ENCODE measurements at regions not wholly inside any gene's neighbourhood (a gene's known extent, or its start where the extent isn't known, plus 50 kb on each side); places are given as distances from the start of the nearest gene placed in this dataset.
"Not testable (repeated sequence)": the region's sequence is repeated elsewhere in the genome, so short reads cannot be mapped to it uniquely, and the experiment has no call there.

DNA sequence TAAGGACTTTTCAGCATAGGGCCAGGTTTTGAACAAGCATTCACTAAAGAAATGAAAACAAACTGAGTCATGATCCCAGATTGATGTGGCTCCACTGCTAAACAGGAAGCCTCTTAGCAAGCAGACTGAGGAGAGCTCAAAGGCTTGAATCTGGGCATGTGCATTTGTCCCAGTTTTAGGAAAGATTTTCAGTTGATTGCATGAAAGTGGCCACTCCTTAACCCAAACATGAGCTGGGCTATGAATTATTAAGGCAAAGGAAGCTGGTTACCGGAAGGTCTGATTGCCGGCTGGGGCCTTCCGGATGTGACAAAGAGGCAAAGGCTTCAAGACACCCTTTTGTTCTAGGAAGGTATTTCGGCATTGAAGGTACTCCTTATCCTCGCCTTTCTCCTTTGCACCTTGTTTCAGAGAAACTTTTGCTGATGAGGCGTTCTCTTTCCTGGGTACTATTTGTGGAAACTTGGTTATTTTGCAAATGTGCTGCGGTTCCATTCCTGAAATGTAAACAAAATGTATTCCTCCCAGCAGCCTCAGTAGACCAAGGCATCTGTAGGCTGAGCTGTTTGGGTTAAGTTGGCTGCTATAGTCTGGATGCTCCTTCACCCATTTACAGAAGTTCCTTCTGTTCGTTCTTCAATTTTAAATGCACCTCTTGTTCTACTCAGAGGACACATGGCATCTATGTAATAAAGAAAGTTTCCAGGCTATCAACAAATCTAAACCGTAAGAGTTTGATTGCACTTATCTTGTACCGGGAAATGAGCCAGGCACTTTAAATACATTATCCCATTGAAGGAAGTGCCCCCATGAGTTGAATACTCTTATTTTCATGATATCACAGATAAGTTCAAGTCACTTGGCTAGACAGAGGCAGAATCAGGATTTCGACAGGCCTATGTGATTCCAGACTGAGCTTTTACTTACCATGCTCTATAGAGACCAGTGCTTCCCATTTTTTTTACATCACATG is 115.6 kb upstream of the METAP2 start:
- H3K4me3 ChIP-seq (ENCODE audit: low read length): no peak overlapping the region
- no peak for DNase-seq (ENCODE audit: low read depth, low spot score)

DNA sequence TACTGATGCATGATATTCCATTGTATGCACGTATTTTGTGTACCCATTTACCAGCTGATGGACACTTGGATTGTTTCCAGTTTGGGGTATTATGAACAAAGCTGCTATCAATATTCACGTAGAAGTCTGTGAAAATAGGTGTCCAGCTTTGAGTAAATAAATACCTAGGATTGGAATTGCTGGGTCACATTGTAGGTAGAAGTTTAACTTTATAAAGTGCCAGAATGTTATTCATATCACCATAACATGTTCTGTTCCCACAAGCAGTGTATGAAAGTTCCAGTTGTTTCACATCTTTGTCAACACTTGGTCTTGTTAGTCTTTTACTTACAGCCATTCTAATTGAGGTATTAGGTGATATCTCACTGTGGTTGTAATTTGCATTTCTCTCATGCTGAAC is 108.0 kb upstream of the METAP2 start:
- no peak for DNase-seq (ENCODE audit: low read depth, low spot score)
- H3K4me3 ChIP-seq (ENCODE audit: low read length): no peak overlapping the region

DNA sequence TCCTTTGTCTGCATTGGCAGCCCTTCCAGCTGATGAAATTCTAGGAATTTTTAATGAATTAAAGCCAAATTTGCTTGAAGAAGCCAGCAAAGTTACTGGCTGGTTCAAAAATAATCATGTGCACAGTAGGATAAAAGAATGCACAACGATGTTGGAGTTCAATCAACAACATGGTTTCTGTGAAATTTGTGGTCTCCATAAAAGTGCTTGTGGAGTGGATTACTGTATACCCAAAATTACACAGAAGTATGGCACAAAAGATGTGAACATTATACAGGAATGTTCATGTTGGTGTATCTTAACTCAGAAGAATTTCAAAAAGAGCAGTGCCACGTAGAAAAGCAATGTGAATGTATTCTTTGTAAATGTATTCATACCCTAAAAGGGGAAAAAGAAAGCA is 105.0 kb upstream of the METAP2 start:
- no peak overlapping the region for H3K4me3 ChIP-seq (ENCODE audit: low read length)
- DNase-seq (ENCODE audit: low read depth, low spot score): no peak

DNA sequence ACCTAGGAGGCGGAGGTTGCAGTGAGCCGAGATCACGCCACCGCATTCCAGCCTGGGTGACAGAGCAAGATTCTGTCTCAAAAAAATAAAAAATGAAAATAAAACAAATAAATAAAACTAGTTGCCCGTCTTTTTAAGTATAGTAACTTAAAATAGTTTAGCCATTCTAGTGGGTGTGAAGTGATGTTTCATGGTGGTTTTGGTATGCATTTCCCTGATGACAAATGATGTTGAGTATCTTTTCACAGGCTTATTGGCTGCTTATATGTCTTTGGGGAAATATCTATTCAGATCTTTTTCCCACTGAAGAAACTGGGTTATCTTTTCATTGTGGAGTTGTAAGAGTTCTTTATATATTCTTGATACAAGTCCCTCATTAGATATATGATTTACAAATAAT is 102.4 kb upstream of the METAP2 start:
- H3K4me3 ChIP-seq (ENCODE audit: low read length): no peak overlapping the region
- no peak for DNase-seq (ENCODE audit: low read depth, low spot score)

DNA sequence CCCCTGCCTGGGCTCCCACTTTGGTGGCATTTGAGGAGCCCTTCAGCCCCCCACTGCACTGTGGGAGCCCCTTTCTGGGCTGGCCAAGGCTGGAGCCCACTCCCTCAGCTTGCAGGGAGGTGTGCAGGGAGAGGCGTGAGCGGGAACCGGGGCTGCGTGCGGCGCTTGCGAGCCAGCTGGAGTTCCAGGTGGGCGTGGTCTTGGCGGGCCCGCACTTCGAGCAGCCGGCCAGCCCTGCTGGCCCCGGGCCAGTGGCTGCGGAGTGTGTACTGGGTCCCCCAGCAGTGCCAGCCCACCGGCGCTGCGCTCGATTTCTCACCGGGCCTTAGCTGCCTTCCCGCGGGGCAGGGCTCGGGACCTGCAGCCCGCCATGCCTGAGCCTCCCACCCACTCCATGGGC is 94.5 kb upstream of the METAP2 start:
- DNase-seq (ENCODE audit: low read depth, low spot score); H3K4me3 ChIP-seq (ENCODE audit: low read length): not testable (repeated sequence)

DNA sequence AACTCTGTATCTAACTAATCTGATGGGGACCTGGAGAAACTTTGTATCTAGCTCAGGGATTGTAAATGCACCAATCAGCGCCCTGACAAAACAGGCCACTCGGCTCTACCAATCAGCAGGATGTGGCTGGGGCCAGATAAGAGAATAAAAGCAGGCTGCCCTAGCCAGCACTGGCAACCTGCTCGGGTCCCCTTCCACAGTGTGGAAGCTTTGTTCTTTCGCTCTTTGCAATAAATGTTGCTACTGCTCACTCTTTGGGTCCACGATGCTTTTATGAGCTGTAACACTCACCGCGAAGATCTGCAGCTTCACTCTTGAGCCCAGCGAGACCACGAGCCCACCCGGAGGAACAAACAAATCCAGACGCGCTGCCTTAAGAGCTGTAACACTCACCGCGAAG is 93.6 kb upstream of the METAP2 start:
- not testable (repeated sequence) for H3K4me3 ChIP-seq (ENCODE audit: low read length); DNase-seq (ENCODE audit: low read depth, low spot score)

DNA sequence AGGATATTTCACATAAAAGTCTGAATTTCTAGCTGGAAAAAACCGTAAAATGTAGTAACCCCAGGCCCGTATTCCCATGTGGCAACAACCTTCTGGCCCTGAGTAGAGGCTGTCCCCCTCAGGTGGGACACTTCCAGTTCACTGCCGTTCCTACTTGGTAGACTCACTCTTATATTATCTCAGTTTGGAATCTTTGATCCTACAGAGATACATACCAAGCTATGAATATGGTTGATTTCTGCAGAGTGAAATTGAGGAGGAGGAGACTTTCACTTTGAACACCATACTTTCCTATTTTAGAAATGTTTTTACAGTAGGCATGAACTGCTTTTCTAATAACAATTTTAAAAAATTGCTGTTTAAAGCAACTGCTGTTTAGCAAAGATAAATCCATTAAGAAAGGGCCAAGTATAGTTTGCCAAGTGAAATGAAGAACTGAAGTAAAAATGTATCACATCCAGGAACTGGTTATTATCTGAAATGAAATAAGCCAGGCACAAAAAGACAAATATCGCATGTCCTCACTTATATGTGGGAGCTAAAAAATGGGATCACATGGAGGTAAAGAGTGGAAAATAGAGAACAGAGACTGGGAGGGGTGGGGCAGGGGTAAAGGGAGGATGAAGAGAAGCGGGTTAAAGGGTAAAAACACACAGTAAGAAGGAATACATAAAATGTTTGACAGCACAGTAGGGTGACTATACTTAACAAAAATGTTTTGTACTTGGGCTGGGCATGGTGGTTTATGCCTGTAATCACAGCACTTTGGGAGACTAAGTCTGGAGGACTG is 92.8 kb upstream of the METAP2 start:
- DNase-seq (ENCODE audit: low read depth, low spot score): no peak
- H3K4me3 ChIP-seq (ENCODE audit: low read length): no peak overlapping the region

DNA sequence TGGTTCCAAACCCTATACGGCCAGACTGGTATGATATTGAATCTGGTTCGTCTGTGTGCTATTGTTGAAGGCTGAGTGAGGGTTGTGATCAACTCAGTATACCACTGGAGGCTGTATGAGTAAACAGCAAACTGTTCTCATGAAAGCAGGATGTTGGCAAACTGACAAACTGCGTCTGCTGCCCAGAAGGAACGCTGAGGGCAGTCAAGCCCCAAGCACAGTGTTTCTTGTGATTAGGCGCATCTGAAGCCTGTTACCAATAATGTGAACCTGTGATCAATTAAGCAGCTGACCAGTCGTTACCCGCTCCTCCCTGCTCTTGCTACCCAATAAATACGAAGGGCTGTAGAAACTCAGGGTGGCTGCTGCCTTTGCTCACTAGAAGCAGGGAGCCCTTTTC is 90.0 kb upstream of the METAP2 start:
- H3K4me3 ChIP-seq (ENCODE audit: low read length); DNase-seq (ENCODE audit: low read depth, low spot score): not testable (repeated sequence)

DNA sequence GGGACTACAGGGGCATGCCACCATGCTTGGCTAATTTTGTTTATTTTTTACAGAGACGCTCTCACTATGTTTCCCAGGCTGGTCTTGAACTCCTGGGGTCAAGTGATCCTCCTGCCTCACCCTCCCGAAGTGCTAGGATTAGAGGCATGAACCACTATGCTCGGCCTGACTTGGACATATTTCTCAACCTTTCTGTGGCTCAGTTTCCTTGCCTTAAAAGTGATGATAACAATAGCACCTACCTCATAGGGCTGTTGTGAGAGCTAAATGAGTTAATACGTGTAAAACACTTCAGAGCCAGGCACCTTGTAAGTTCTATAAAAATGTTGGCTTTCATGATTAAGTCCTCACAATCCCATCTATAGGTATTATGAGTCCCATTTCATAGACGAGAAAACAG is 89.2 kb upstream of the METAP2 start:
- no peak overlapping the region for H3K4me3 ChIP-seq (ENCODE audit: low read length)
- DNase-seq (ENCODE audit: low read depth, low spot score): no peak

DNA sequence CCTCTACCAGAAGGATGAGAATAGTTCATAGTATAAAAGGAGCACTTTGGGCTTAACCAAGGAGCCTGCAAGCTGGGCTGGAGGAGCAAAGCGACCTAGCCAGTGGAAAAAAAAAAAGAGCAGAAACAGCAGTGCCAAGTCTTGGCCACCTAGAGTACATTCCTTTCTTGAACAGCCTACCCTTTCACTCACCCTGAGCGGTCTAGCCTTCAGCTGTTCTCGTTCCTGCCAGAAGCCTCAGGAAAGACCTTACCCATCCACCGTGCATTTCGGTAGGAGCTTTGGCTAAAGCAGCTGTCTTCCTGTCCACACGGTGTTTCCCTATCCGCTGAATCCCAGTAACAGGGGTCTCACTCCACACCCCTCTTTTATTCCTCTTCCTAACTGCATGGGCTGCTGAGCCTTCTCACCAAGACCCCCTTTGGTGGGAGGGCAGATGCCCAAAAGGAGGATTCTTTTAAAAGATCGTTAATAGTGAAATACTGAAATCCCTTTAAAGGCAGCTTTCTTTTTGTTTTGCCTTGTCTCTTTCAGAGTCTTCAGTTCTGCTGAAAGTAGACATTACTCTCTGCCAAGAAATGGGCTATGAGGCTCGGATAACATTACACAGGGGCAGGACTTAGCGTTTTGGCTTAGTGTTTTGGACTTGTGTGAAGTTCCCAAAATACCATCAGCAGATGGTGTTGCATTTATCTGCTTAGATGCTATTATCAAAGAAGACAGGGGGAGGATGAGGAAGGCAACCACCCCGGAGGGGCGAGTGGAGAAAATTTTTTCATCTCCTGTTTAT is 88.5 kb upstream of the METAP2 start:
- H3K4me3 ChIP-seq (ENCODE audit: low read length): no peak overlapping the region
- no peak for DNase-seq (ENCODE audit: low read depth, low spot score)

DNA sequence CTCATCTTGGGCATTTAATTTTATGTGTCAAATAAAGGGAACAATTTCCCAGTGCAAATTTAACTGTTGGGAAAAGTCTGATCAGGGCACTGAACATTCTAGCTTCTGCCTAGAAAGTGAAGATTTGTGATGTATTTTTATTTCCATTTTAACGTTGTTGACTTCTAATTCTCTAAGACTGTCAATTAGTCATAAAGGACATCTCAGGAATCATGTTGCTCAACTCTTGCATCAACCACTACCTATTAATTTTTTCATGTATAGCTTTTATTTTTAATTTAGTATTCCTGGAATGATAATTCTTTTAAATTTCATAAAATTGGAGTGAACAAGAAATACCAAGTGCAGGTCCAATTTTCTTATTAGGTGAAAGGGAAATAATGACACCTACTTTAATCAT is 87.9 kb upstream of the METAP2 start:
- no peak for DNase-seq (ENCODE audit: low read depth, low spot score)
- no peak overlapping the region for H3K4me3 ChIP-seq (ENCODE audit: low read length)

DNA sequence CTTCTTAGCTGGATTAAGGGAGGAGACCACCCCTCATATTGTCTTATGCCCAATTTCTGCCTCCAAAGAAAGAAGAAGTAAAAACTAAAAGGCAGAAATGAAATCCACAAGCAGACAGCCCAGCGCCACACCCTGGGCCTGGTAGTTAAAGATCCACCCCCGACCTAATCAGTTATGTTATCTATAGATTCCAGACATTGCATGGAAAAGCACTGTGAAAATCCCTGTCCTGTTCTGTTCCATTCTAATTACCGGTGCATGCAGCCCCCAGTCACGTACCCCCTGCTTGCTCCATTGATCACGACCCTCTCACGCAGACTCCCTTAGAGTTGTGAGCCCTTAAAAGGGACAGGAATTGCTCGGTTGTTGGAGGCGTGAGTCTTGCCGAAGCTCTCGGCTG is 85.7 kb upstream of the METAP2 start:
- DNase-seq (ENCODE audit: low read depth, low spot score); H3K4me3 ChIP-seq (ENCODE audit: low read length): not testable (repeated sequence)

DNA sequence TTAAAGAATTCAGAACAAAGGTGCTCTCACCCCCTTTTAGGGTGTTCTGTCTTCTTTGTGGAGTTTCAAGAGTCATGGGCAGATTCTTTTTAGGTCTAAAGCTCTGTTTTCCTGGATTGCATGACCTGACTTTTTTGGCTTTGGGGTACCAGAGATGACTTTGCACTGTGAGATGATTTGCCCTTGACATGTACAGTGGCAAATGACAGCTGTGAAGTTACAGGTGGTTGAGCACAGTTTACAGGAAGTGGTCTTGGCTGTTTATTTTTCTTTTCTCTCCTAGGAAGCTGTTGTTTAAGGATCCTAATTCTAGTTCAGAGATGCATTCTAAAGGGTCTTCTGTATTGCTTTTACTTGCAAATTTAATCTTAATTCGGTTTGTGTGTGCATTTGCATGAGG is 83.8 kb upstream of the METAP2 start:
- peak; percentile 52 for DNase-seq (ENCODE audit: low read depth, low spot score)
- no peak overlapping the region for H3K4me3 ChIP-seq (ENCODE audit: low read length)

DNA sequence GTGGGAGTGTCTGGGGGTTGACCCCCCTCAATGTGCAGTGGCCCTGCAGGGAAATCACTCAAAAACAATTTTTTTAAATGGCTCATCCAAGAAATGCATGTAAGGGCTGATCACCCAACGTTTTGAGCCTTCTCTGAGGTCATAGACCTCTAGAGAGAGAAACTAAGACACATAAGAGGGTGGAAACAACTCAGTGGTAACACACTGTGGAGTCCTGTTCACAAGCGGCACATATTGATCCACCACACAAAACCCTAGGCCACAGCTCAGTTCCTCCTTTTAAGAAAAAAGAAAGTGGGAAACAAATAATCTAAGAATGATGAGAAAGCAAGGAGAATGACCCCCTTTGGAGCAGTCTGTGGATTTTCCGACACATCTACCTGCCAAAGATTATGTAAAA is 83.0 kb upstream of the METAP2 start:
- DNase-seq (ENCODE audit: low read depth, low spot score): no peak
- H3K4me3 ChIP-seq (ENCODE audit: low read length): no peak overlapping the region

DNA sequence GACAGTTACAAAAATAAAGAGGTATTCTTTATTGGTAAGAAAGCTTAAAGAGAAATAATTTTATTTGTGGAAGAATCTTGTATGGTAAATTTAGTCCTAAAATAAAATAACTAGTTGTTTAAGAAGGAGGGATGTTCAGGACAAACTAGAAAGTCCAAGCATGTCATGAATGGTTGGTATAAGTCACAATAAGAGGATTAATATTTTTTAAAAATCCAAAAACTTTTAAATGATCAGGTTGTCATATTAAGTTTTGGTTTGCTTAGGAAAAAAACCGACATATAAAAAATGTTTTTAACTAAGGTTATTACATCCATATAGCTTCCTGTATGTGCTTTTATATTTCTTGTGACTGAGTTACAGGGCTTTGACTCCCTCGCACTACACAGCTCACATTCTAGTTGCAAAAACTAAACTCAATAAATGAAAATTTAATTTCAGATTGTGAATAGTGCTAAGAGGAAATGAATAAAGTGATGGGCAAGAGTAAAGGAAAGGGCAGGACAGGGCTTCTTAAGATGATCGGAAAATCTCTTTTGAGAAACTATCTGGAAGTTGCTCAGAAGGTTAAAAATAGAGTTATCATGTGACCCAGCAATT is 80.7 kb upstream of the METAP2 start:
- no peak overlapping the region for H3K4me3 ChIP-seq (ENCODE audit: low read length)
- DNase-seq (ENCODE audit: low read depth, low spot score): no peak

DNA sequence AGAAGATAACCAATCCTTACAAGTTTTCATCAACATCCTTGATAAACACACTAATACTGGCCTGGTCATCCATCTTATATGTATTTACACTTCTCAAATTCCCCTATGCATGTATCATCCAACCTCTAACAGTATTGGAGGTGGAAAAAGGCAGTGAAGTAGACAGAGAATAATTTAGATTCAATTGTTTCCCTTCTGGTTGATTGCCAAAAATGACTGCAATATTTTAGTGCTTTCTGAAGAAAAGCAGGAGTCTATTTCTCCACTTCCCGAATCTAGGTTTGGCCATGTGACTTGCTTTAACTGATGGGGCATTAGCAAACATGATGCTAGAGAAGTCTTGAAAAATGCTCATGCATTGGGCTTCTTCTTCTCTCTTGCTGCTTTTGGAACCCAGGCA is 78.3 kb upstream of the METAP2 start:
- H3K4me3 ChIP-seq (ENCODE audit: low read length): no peak overlapping the region
- no peak for DNase-seq (ENCODE audit: low read depth, low spot score)

DNA sequence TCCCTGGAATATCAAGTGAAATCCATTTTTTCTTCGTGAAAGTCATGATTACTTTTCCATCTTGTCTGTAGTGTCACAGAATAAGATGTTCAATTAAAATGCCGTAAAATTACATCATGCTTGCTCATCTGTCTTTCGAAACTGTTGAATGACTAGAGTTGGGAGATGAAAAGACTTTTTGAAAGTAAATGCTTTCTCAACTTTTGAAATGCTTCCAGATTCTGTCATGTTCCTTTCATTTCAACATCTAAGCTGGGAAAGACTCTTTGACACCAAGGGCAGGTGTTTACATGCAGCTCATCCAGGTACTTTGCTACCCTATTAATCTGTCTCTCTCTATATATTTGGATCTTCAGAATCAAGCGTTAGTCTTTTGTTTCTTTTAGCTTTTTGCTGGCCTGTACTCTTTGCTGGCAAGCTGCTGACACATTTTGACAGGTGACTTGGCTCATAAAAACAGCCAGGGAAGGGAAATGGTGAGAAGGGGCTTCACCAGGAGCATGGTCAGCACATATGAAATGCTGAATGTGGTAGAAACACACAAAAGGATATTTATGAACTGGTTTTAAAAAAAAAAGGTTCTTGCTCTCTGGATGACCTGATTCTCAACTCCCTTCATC is 77.0 kb upstream of the METAP2 start:
- no peak overlapping the region for H3K4me3 ChIP-seq (ENCODE audit: low read length)
- DNase-seq (ENCODE audit: low read depth, low spot score): no peak

DNA sequence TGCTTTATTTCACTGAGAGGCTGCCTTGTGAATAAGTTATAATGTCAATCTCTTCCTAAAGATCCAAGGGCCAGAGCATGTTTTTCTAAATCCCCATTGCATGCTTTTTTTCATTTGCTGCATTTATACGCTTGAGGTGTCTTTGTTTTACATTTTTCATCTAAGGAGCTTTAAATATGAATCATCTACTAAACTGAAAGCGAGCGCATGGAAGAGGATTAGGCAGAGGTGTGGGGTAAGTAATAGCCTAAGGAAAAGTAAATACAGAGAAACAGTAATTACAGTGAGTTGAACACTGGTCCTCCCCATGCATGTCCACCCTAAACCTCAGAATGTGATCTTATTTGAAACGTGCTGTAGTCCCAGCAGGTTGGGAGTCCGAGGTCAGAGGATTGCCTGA is 76.4 kb upstream of the METAP2 start:
- no peak for DNase-seq (ENCODE audit: low read depth, low spot score)

DNA sequence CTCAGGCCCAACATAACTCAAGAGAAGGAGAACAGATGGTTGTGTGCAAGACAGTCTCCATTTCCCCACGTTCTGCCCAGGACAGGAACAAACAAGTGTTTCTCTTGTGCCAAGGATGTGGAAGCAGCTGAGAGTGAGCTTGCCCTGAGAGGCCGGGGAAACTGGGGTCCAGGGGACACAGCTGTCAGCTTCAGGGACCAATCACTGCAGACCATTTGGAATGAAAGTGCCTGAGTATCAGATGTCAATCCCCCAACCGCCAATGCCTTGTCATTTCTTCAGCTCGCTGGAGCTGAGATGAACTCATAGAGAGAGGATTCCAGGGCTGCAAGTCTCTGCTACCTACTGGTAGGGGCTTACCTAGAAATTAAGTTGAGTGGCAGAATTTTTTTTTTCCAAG is 71.9 kb upstream of the METAP2 start:
- no peak for DNase-seq (ENCODE audit: low read depth, low spot score)
- no peak overlapping the region for H3K4me3 ChIP-seq (ENCODE audit: low read length)

More for the DNA sequence above, 76.4 kb upstream of the METAP2 start:
- no peak overlapping the region for H3K4me3 ChIP-seq (ENCODE audit: low read length)

Data from Jurkat, Clone E6-1 (cell line).